ENCODE measurements at regions not wholly inside any gene's neighbourhood (a gene's known extent, or its start where the extent isn't known, plus 50 kb on each side); places are given as distances from the start of the nearest gene placed in this dataset.

- no peak for TF ChIP-seq EZH2 (IDR thresholded peaks at IDR 0.05; ENCODE audit: low read length, unreplicated experiment)
- TF ChIP-seq CTCF (conservative IDR thresholded peaks at IDR 0.05; ENCODE audit: low read depth, low read length): no peak
These were observed 86.6 kb upstream of the ANKH start for GRCh38 chr5:14958188-14958587.

Data from PC-3 (cell line).